Liver (tissue), 7 donors: ENCODE measurements at regions not wholly inside any gene's neighbourhood (a gene's known extent, or its start where the extent isn't known, plus 50 kb on each side); places are given as distances from the start of the nearest gene placed in this dataset.
"Not testable (repeated sequence)": the region's sequence is repeated elsewhere in the genome, so short reads cannot be mapped to it uniquely, and the experiment has no call there.

Experiments
- DNase-seq: peaks from one replicate; pipeline ENCODE4 v3.0.0-alpha.2; 2017; ENCODE audit warnings: low spot score
- H3K27ac ChIP-seq, 2 donors: one replicate each; pipeline ENCODE4 v1.7.0; 2013; ENCODE audit warnings: inconsistent platforms in 2 of 2, low read length in 2 of 2, control low read depth in 1 of 2, low read depth in 1 of 2, mild to moderate bottlenecking in 1 of 2
- H3K27me3 ChIP-seq, 4 donors: one replicate each; pipeline versions ENCODE4 v1.6.1 to v1.7.0; 2013; ENCODE audit warnings: low read length in 3 of 4, inconsistent platforms in 1 of 4, mild to moderate bottlenecking in 1 of 4, moderate library complexity in 1 of 4; ENCODE audit not compliant: control insufficient read depth in 4 of 4, insufficient read depth in 4 of 4
- H3K36me3 ChIP-seq, 4 donors: one replicate each; pipeline versions ENCODE4 v1.6.1 to v1.7.0; 2013; ENCODE audit warnings: low read length in 3 of 4, mild to moderate bottlenecking in 3 of 4, low read depth in 1 of 4, moderate library complexity in 1 of 4; ENCODE audit not compliant: control insufficient read depth in 4 of 4, insufficient read depth in 3 of 4
- H3K4me1 ChIP-seq, 4 donors: one replicate each; pipeline versions ENCODE4 v1.6.1 to v1.7.0; 2013; ENCODE audit warnings: low read length in 3 of 4, mild to moderate bottlenecking in 3 of 4, moderate library complexity in 1 of 4; ENCODE audit not compliant: control insufficient read depth in 4 of 4, insufficient read depth in 4 of 4
- H3K4me3 ChIP-seq, 3 donors: one replicate each; pipeline versions ENCODE4 v1.6.1 to v1.7.0; 2013; ENCODE audit warnings: low read length in 3 of 3, control low read depth in 1 of 3, low read depth in 1 of 3, mild to moderate bottlenecking in 1 of 3
- H3K9ac ChIP-seq, 2 donors: one replicate each; pipeline ENCODE4 v1.7.0; 2013; ENCODE audit warnings: low read length in 2 of 2, mild to moderate bottlenecking in 2 of 2, moderate library complexity in 2 of 2, control low read depth in 1 of 2, low read depth in 1 of 2
- H3K9me3 ChIP-seq, 4 donors: one replicate each; pipeline versions ENCODE4 v1.6.1 to v1.7.0; 2013; ENCODE audit warnings: low read length in 3 of 4; ENCODE audit not compliant: control insufficient read depth in 4 of 4
- EGR1 ChIP-seq, 2 donors: IDR thresholded peaks; 2 replicates each; pipeline ENCODE4 v1.6.1; 2016 to 2018; ENCODE audit warnings: antibody characterized with exemption in 2 of 2, low read depth in 2 of 2
- FOXA1 ChIP-seq: IDR thresholded peaks from 2 replicates; pipeline ENCODE4 v1.6.1; 2016; ENCODE audit warnings: antibody characterized with exemption
- FOXA2 ChIP-seq: IDR thresholded peaks from 2 replicates; pipeline ENCODE4 v1.6.1; 2016; ENCODE audit warnings: antibody characterized with exemption
- GABPA ChIP-seq, 2 donors: IDR thresholded peaks in 1 of 2; conservative IDR thresholded peaks in 1 of 2; 2 replicates each; pipeline ENCODE4 v1.6.1; 2016; ENCODE audit warnings: antibody characterized with exemption in 2 of 2, mild to moderate bottlenecking in 1 of 2, moderate library complexity in 1 of 2
- HNF4A ChIP-seq, 2 donors: conservative IDR thresholded peaks; 2 replicates each; pipeline ENCODE4 v1.6.1; 2016; ENCODE audit warnings: antibody characterized with exemption in 2 of 2, mild to moderate bottlenecking in 2 of 2
- NR2F2 ChIP-seq: IDR thresholded peaks from 2 replicates; pipeline ENCODE4 v1.6.1; 2016; ENCODE audit warnings: antibody characterized with exemption
- RAD21 ChIP-seq, 2 donors: IDR thresholded peaks; 2 replicates each; pipeline ENCODE4 v1.6.1; 2016; ENCODE audit warnings: antibody characterized with exemption in 2 of 2, mild to moderate bottlenecking in 2 of 2
- REST ChIP-seq: IDR thresholded peaks from 2 replicates; pipeline ENCODE4 v1.6.1; 2016; ENCODE audit warnings: antibody characterized with exemption, mild to moderate bottlenecking
- RXRA ChIP-seq, 2 donors: IDR thresholded peaks; 2 replicates each; pipeline ENCODE4 v1.6.1; 2017 to 2018; ENCODE audit warnings: antibody characterized with exemption in 2 of 2, mild to moderate bottlenecking in 1 of 2
- SP1 ChIP-seq: IDR thresholded peaks from 2 replicates; pipeline ENCODE4 v1.6.1; 2018; ENCODE audit warnings: antibody characterized with exemption, mild to moderate bottlenecking
- TAF1 ChIP-seq: conservative IDR thresholded peaks from 2 replicates; pipeline ENCODE4 v1.6.1; 2016; ENCODE audit warnings: antibody characterized with exemption, mild to moderate bottlenecking
- YY1 ChIP-seq: IDR thresholded peaks from 2 replicates; pipeline ENCODE4 v1.6.1; 2016; ENCODE audit warnings: antibody characterized with exemption, mild to moderate bottlenecking
- WGBS: extraction: QIAGEN DNeasy Blood & Tissue Kit; methylation state at CpG from one replicate; pipeline ENCODE4 v1.1.7; 2013; 5-methylcytosine and 5-hydroxymethylcytosine counted together
- TF ChIP-seq, protein P1 (sequence below): IDR thresholded peaks from 2 replicates; pipeline ENCODE4 v1.6.1; 2016; ENCODE audit warnings: antibody characterized with exemption
- donor health status: healthy.
- donor health status: healthy.
- donor health status: healthy.
- donor health status: healthy.

GRCh38 chr11:101786916-101787315, 127.9 kb upstream of the CEP126 start:
- 46% methylated on average over 1 of the region's 1 CpG for WGBS
- Histone ChIP-seq H3K9me3 (peaks cover 0 to 3% (median 0%) of the 10 kb centered on the region in 4 donors), H3K4me1 (no peaks in the 10 kb centered on the region), H3K36me3 (no peaks in the 10 kb centered on the region), H3K9ac (no peak overlapping the region), H3K27me3 (no peaks in the 10 kb centered on the region), H3K4me3 (no peak overlapping the region), H3K27ac (no peak overlapping the region)
- TF ChIP-seq EGR1 (IDR thresholded peaks at IDR 0.05; ENCODE audit: low read depth in 2 of 2) = no peak
- TF ChIP-seq RXRA (IDR thresholded peaks at IDR 0.05) = no peak
- TF ChIP-seq REST = no peak
- no peak for TF ChIP-seq SP1
- TF ChIP-seq TAF1 = no peak
- no peak for TF ChIP-seq FOXA1
- TF ChIP-seq NR2F2 = no peak
- no peak for TF ChIP-seq GABPA (IDR thresholded peaks at IDR 0.05 in 1 of 2, conservative IDR thresholded peaks at IDR 0.05 in 1 of 2)
- TF ChIP-seq HNF4A (conservative IDR thresholded peaks at IDR 0.05) = no peak
- no peak for DNase-seq

- Histone ChIP-seq H3K9me3 (peaks cover 0 to 3% (median 0%) of the 10 kb centered on the region in 4 donors), H3K27me3 (no peaks in the 10 kb centered on the region), H3K9ac (no peak overlapping the region), H3K36me3 (no peaks in the 10 kb centered on the region), H3K4me1 (no peaks in the 10 kb centered on the region), H3K4me3 (no peak overlapping the region), H3K27ac (no peak overlapping the region)
- no peak for DNase-seq
- TF ChIP-seq RAD21 (IDR thresholded peaks at IDR 0.05) (no peak), YY1 (no peak), FOXA2 (no peak), GABPA (IDR thresholded peaks at IDR 0.05 in 1 of 2, conservative IDR thresholded peaks at IDR 0.05 in 1 of 2) (no peak), REST (no peak), EGR1 (IDR thresholded peaks at IDR 0.05; ENCODE audit: low read depth in 2 of 2) (no peak)
- TF ChIP-seq, protein P1, sequence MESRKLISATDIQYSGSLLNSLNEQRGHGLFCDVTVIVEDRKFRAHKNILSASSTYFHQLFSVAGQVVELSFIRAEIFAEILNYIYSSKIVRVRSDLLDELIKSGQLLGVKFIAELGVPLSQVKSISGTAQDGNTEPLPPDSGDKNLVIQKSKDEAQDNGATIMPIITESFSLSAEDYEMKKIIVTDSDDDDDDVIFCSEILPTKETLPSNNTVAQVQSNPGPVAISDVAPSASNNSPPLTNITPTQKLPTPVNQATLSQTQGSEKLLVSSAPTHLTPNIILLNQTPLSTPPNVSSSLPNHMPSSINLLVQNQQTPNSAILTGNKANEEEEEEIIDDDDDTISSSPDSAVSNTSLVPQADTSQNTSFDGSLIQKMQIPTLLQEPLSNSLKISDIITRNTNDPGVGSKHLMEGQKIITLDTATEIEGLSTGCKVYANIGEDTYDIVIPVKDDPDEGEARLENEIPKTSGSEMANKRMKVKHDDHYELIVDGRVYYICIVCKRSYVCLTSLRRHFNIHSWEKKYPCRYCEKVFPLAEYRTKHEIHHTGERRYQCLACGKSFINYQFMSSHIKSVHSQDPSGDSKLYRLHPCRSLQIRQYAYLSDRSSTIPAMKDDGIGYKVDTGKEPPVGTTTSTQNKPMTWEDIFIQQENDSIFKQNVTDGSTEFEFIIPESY = no peak
Observed at GRCh38 chr11:101786421-101786820, 128.4 kb upstream of the CEP126 start.

- not testable (repeated sequence) for H3K9me3 ChIP-seq, H3K36me3 ChIP-seq, H3K27ac ChIP-seq, DNase-seq, H3K9ac ChIP-seq, H3K4me3 ChIP-seq, H3K27me3 ChIP-seq, H3K4me1 ChIP-seq
- 70% methylated on average over 1 of the region's 1 CpG for WGBS
Observed at GRCh38 chr11:101779167-101779566, 135.6 kb upstream of the CEP126 start.
